ENCODE measurements at regions not wholly inside any gene's neighbourhood (a gene's known extent, or its start where the extent isn't known, plus 50 kb on each side); places are given as distances from the start of the nearest gene placed in this dataset.

- TF ChIP-seq CTCF (IDR thresholded peaks at IDR 0.05; ENCODE audit: insufficient read depth, low read depth, low read length, missing control alignments) = no peak
- H3K4me3 ChIP-seq (ENCODE audit: low read length) = peak overlapping the region; percentile 2
- DNase-seq (ENCODE audit: low read depth) = peak; percentile 94
These were observed 147.7 kb upstream of the AKR1E2 start for GRCh38 chr10:4678023-4678950.

GRCh38 chr10:4677296-4678021 lies 148.5 kb upstream of the AKR1E2 start:
- TF ChIP-seq CTCF (IDR thresholded peaks at IDR 0.05; ENCODE audit: insufficient read depth, low read depth, low read length, missing control alignments) = no peak
- peak overlapping the region; percentile 2 for H3K4me3 ChIP-seq (ENCODE audit: low read length)
- peak; percentile 96 for DNase-seq (ENCODE audit: low read depth)

GRCh38 chr10:4676566-4676965 lies 149.4 kb upstream of the AKR1E2 start:
- H3K4me3 ChIP-seq (ENCODE audit: low read length) = no peak overlapping the region
- no peak for TF ChIP-seq CTCF (IDR thresholded peaks at IDR 0.05; ENCODE audit: insufficient read depth, low read depth, low read length, missing control alignments)
- no peak for DNase-seq (ENCODE audit: low read depth)

- no peak overlapping the region for H3K4me3 ChIP-seq (ENCODE audit: low read length)
- no peak for DNase-seq (ENCODE audit: low read depth)
- TF ChIP-seq CTCF (IDR thresholded peaks at IDR 0.05; ENCODE audit: insufficient read depth, low read depth, low read length, missing control alignments) = no peak
These were observed 150.2 kb upstream of the AKR1E2 start for GRCh38 chr10:4675808-4676207.

GRCh38 chr10:4673279-4674040 lies 152.5 kb upstream of the AKR1E2 start:
- DNase-seq (ENCODE audit: low read depth) = peak; percentile 56
- no peak for TF ChIP-seq CTCF (IDR thresholded peaks at IDR 0.05; ENCODE audit: insufficient read depth, low read depth, low read length, missing control alignments)
- H3K4me3 ChIP-seq (ENCODE audit: low read length) = no peak overlapping the region

- H3K4me3 ChIP-seq (ENCODE audit: low read length) = peak overlapping the region; percentile 25
- TF ChIP-seq CTCF (IDR thresholded peaks at IDR 0.05; ENCODE audit: insufficient read depth, low read depth, low read length, missing control alignments) = no peak
- DNase-seq (ENCODE audit: low read depth) = peak; percentile 75
These were observed 153.8 kb upstream of the AKR1E2 start for GRCh38 chr10:4672201-4672600.
